ENCODE measurements at regions not wholly inside any gene's neighbourhood (a gene's known extent, or its start where the extent isn't known, plus 50 kb on each side); places are given as distances from the start of the nearest gene placed in this dataset.

- TF ChIP-seq REST (IDR thresholded peaks at IDR 0.05; ENCODE audit: low read depth): no peak
- no peak for TF ChIP-seq CEBPB (IDR thresholded peaks at IDR 0.05; ENCODE audit: low read depth)
- TF ChIP-seq POLR2AphosphoS5 (IDR thresholded peaks at IDR 0.05; ENCODE audit: low read depth, low read length): no peak
- no peak for TF ChIP-seq ZFX (IDR thresholded peaks at IDR 0.05)
- TF ChIP-seq ZNF274 (IDR thresholded peaks at IDR 0.05; ENCODE audit: low read depth, low read length): no peak
- no peak for TF ChIP-seq EGR1 (IDR thresholded peaks at IDR 0.05; ENCODE audit: low read depth)
- no peak for TF ChIP-seq CTCF (IDR thresholded peaks at IDR 0.05 in 2 of 3, conservative IDR thresholded peaks at IDR 0.05 in 1 of 3; ENCODE audit: borderline replicate concordance in 1 of 3, insufficient read depth in 1 of 3, low read depth in 2 of 3, low read length in 2 of 3)
These were observed 633.7 kb downstream of the BRD1 start (continued) for GRCh38 chr22:49193901-49194465.

- intact Hi-C loops (cut with micrococcal nuclease): no loop called here
- ChIA-PET CTCF (no interaction called here), RAD21 (ENCODE audit: low non-redundant PET in 1 of 2, low total read pairs in 2 of 2, uncharacterized antibody in 2 of 2, unreplicated experiment in 2 of 2) (no interaction called here), POLR2A (no interaction called here)
- Histone ChIP-seq H3K4me2 (ENCODE audit: low read length) (no peak overlapping the region), H4K20me1 (ENCODE audit: insufficient read depth) (no peaks in the 10 kb centered on the region), H3K9me3 (ENCODE audit: control insufficient read depth in 1 of 2, insufficient read depth in 1 of 2, low read depth in 1 of 2, low read length in 2 of 2) (peaks cover 0 to 3% of the 10 kb centered on the region in 2 experiments; a peak in 1 of 4 replicates), H3K4me3 (replicated peaks in 1 of 2; ENCODE audit: low read depth in 1 of 2, low read length in 2 of 2) (no peak overlapping the region), H3K9me2 (ENCODE audit: insufficient read depth) (no peaks in the 10 kb centered on the region), H3K27ac (ENCODE audit: low read depth, low read length) (no peak overlapping the region), H3K79me2 (ENCODE audit: insufficient read depth, low read length) (no peaks in the 10 kb centered on the region), H2AFZ (ENCODE audit: low read depth, low read length, poor library complexity, severe bottlenecking) (no peak overlapping the region), H3K36me3 (ENCODE audit: control insufficient read depth in 1 of 2, insufficient read depth in 2 of 2, low read length in 2 of 2) (no peaks in the 10 kb centered on the region), H3K27me3 (ENCODE audit: insufficient read depth, low read length) (peaks cover 16% of the 10 kb centered on the region), H3K9ac (ENCODE audit: low read length) (no peak overlapping the region), H3K4me1 (ENCODE audit: control insufficient read depth in 1 of 2, insufficient read depth in 2 of 2, low read length in 2 of 2) (peaks cover 0 to 4% of the 10 kb centered on the region in 2 experiments; a peak in 2 of 4 replicates)
- no peak for ATAC-seq
- BruUV-seq (replicated peaks): no TSS peak
- DNase-seq (ENCODE audit: low read depth, low spot score): no peak
- TF ChIP-seq POLR2A (IDR thresholded peaks at IDR 0.05; ENCODE audit: borderline replicate concordance, extremely low read depth, insufficient read depth, insufficient read length) (no peak), ZNF274 (IDR thresholded peaks at IDR 0.05; ENCODE audit: low read depth, low read length) (no peak), SRF (IDR thresholded peaks at IDR 0.05; ENCODE audit: low read depth) (no peak), CTCF (IDR thresholded peaks at IDR 0.05 in 2 of 3, conservative IDR thresholded peaks at IDR 0.05 in 1 of 3; ENCODE audit: borderline replicate concordance in 1 of 3, insufficient read depth in 1 of 3, low read depth in 2 of 3, low read length in 2 of 3) (no peak), ELF1 (IDR thresholded peaks at IDR 0.05; ENCODE audit: borderline replicate concordance, low read depth) (no peak), FOSL1 (IDR thresholded peaks at IDR 0.05; ENCODE audit: low read depth) (no peak), POLR2AphosphoS5 (IDR thresholded peaks at IDR 0.05; ENCODE audit: low read depth, low read length) (no peak), ATF3 (IDR thresholded peaks at IDR 0.05) (no peak), ZBTB33 (IDR thresholded peaks at IDR 0.05; ENCODE audit: extremely low read depth, insufficient replicate concordance, low read length) (no peak), RAD21 (IDR thresholded peaks at IDR 0.05; ENCODE audit: low read depth) (no peak), SIN3A (IDR thresholded peaks at IDR 0.05; ENCODE audit: low read depth) (no peak)
These were observed 634.3 kb downstream of the BRD1 start for GRCh38 chr22:49193348-49193747.
